ENCODE measurements at regions not wholly inside any gene's neighbourhood (a gene's known extent, or its start where the extent isn't known, plus 50 kb on each side); places are given as distances from the start of the nearest gene placed in this dataset.

DNA sequence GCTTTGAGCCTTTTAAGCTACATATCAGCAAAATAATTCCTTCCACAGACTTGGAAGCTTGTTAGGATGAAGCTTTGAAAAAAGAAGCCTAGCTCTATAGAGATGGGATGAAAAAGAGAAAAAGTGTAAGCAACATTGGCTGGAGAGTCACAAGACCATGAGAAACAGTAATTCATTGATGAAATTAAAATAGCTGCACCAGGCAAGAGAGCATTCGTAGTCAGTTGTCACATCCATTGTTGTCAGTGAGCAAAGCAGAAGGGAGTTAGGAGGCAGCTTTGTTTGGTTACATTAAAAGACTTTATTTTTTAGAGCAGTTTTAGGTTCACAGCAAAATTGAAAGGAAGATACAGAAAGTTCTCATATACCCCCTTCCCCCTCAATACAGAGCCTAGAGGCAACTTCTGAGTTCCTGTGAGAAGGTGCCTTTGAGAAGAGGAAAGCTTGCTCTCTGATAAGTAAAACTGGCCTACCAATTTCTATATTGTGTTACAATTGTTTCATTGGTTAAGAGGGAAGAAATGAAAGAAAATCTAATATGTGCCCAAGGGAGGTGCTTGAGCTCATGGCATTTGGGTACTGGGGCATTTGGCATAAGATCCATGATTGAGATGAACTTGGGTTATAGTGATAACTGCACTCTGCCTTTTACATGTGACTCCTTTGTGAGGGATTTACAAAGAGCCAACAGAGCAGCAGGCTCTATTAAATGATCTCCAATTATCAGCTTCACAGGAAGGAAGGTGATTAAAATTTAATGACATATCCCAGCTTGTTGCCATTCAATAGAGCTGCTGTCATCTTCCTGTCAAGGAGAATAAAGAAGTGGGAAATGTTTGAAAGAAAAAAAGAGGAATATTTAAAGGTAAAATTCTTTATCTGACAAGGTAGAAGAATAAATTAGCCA is 361.3 kb upstream of the TMTC1 start:
- peak; percentile 71 for DNase-seq

DNA sequence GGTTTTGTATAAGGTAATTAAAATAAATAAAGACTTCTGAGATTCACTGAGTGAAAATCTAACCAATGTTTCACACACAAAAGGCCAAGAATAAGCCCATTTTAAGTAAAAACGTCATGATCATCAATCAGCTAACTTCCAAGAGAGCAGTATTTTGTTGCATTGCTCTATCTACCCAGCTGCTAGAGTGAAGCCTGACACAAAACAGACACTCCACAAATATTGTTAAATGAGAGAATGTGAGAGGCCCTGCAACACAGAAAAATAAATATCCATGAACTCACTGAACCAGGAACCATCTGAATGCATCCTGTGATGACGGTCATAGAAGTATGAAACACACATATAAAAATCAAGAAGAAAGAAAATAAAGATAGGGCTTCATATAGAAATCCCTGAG is 358.6 kb upstream of the TMTC1 start:
- no peak for DNase-seq

DNA sequence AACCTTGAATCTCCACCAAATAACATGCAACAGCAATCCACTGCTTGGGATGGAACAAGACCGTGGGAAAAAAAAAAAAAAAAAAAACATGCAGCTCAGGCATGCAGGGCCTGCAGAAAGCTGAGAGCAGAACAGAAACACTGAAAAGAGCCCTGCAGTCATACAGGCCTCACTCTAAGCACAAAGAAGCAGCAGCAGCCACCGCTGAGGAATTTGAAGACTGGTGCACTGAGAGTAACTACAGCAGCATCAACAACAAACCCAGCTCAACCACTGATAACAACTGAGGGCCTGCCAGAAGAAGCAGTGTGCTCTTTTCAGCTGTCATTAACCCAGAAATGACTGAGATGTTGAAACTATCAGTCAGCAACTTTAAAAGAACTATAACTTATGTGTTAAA is 354.7 kb upstream of the TMTC1 start:
- peak; percentile 15 for DNase-seq

GRCh38 chr12:30136696-30137095 is 353.0 kb upstream of the TMTC1 start:
- DNase-seq, result no peak

- DNase-seq, result no peak
These were observed 352.0 kb upstream of the TMTC1 start for GRCh38 chr12:30135776-30136175.

DNA sequence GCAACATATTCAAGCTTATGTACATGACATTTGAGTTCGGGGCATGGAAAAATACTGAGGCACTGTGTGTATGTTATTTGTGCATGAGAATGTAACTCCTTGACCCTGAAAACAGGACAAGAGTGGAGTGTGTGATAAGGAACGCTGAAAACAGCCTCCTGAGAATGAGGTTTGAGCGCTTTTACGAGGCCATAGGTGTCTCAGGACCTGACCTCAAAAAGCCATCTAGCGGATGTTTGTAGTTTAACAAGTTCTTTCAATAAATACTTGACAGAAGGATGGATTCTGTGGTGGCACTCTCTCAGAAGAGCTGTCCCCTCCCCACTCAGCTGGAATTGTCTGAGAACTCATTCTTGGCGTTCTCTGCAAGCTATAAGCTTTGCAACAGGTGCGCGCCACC is 350.5 kb upstream of the TMTC1 start:
- no peak for DNase-seq

DNA sequence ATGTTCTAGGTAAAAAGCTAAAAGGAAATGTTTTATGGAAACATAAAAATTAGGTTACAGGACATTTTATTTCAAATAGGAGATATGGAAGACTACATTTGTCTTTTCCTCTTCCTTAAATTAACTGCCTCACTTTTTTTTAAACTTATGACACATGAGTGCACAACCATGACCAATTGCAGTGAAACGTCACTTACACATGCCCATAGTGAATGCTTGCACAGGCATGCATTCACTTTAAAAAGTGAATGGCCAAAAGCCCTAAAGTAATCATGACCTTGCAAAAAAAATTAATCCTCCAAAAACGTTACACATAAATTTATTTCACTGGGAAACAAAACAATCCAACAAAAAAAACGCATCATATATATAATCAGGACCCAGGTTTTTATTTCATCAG is 343.2 kb upstream of the TMTC1 start:
- no peak for DNase-seq

DNA sequence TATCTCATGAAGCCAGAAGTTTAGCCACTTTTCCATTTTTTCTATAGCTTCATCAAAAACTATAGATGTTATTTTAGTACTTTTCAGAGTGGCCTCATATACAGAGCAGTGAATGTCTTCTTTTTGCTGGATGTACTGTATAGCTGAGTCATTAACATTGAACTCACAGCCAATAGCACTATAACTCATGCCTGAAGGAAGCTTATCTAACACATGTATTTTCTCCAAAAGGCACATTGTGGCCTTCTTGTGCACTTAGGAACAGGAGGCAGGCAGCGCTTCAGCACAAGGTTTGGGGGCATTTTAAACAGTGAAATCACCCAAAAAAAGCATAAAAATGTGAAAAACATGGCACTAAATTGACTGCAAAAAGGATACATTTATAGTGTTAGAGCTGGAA is 336.8 kb upstream of the TMTC1 start:
- no peak for DNase-seq

- no peak for DNase-seq
These were observed 333.7 kb upstream of the TMTC1 start for GRCh38 chr12:30117483-30117882.

DNA sequence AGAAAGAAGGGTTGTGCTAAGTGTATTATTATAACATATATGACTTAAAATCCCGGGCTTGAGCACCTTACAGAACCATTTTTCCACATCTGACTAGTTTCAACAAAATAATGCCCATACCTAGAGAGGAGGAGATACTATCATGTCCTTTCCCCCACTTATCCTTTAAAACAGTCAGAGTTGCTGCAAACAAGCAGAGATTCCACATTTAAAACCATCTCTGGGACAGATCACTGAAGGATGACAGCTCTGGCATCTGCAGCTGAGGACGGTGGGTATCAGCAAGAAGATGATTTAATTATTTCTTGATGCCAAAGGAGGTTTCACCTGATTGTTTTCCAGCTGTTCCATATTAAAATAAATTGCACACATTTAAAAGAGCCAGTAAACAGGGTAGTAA is 328.0 kb upstream of the TMTC1 start:
- no peak for DNase-seq

GRCh38 chr12:30110958-30111586 is 327.3 kb upstream of the TMTC1 start:
- DNase-seq, result peak; percentile 14

- no peak for DNase-seq
These were observed 326.8 kb upstream of the TMTC1 start for GRCh38 chr12:30110498-30110897.

GRCh38 chr12:30108666-30109065 is 324.9 kb upstream of the TMTC1 start:
- peak; percentile 8 for DNase-seq

GRCh38 chr12:30106204-30106965 is 322.6 kb upstream of the TMTC1 start:
- peak; percentile 24 for DNase-seq

DNA sequence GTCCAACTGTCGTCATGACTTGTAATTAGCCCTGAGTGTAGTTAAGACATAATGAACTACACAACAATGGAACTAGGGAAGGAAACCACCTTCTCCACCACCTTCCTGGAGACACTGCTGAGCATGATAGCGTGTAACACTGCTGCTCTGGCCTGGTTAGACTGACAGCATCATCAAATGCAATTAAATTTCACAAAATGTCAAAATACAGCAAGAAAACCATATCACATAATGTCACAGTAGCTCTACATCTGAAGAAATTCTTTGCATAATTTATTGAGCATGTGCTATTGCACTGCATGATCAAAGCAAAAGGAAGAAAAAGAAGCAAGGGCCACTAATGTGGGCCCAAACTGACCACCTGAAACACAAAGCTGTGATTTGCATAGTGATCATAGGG is 321.8 kb upstream of the TMTC1 start:
- DNase-seq, result no peak

DNA sequence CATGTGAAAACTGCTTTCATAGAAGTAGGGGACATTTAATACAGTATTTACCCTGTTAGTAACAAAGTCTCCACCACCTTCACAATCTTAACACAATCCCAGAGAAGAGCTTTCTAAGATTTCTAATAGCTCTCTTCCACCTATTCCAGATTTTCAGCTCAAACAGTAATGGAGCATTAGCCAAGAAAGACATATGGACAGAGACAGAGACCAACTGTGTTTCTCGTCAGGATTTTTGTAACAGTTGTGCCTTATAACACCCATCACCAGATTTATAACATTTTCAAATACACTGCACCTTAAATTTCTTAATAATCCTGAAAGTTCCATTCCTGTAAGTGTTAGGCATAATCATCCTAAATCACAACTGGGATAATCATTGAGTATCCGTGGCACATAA is 321.2 kb upstream of the TMTC1 start:
- DNase-seq, result no peak

- no peak for DNase-seq
These were observed 317.0 kb upstream of the TMTC1 start for GRCh38 chr12:30100741-30101140.

- no peak for DNase-seq
These were observed 314.9 kb upstream of the TMTC1 start for GRCh38 chr12:30098677-30099076.

DNA sequence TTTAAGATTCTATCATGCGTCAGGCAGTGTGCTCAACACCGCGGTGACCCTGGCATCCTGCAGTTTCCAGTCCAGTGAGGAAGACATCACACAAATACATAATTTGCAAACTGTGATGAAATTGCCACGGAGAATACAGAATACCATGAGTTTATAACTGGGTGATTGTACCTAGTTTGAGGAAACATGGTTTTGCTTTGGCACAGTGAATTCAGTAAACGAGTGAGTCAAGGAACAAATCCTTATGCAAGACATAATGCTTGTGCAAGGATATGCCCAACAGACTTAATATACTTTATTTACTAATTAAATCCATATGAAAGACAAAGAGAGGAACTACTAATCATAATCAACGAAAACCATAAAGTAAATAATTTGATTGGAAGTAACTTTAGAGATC is 311.8 kb upstream of the TMTC1 start:
- DNase-seq, result no peak

GRCh38 chr12:30092983-30093617 is 309.4 kb upstream of the TMTC1 start:
- no peak for DNase-seq

DNA sequence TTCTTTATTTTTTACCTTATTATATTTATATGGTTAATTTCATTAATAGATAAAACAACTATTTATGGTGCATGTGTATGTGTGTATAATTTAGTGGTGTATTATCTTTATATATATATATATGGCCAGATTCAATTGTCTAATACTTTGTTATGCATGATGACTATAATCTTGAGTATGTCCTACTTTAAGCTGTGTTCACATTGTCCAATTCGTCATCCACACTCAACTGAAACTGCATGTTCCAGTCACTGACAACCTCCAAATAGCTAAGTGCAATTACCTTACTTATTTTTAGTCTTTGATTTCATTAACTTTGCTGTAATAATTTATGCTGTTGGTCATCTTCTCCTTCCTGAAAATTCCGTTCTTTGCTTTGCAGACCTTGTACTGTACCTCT is 306.5 kb upstream of the TMTC1 start:
- DNase-seq, result no peak

- DNase-seq, result no peak
These were observed 304.7 kb upstream of the TMTC1 start for GRCh38 chr12:30088259-30088995.

- no peak for DNase-seq
These were observed 298.6 kb upstream of the TMTC1 start for GRCh38 chr12:30082381-30082780.
